Activated CD4-positive, alpha-beta T cell treated with anti-CD3 and anti-CD28 coated beads, Interleukin-10, Interleukin-2, amounts not matched to agents 100 ng/mL and 50 ng/mL, durations not matched to agents 16 hours and 8 hours (primary cell): ENCODE measurements at regions not wholly inside any gene's neighbourhood (a gene's known extent, or its start where the extent isn't known, plus 50 kb on each side); places are given as distances from the start of the nearest gene placed in this dataset.
"Not testable (repeated sequence)": the region's sequence is repeated elsewhere in the genome, so short reads cannot be mapped to it uniquely, and the experiment has no call there.

Source experiments
- DNase-seq: peaks from one replicate; pipeline ENCODE4 v3.0.0-alpha.2; 2020

GRCh38 chr1:143760366-143760765, 211.4 kb downstream of the FAM72C start:
- DNase-seq, result not testable (repeated sequence)

GRCh38 chr1:143755961-143756360, 215.8 kb downstream of the FAM72C start:
- not testable (repeated sequence) for DNase-seq

GRCh38 chr1:143748906-143749305, 222.9 kb downstream of the FAM72C start:
- no peak for DNase-seq

GRCh38 chr1:143736562-143736961, 235.2 kb downstream of the FAM72C start:
- DNase-seq, result no peak

GRCh38 chr1:143735764-143736461, 235.9 kb downstream of the FAM72C start:
- DNase-seq, result peak; percentile 28

- DNase-seq, result not testable (repeated sequence)
Measured at GRCh38 chr1:143734261-143734660, 237.5 kb downstream of the FAM72C start.

GRCh38 chr1:143730890-143731289, 240.9 kb downstream of the FAM72C start:
- DNase-seq, result not testable (repeated sequence)

- not testable (repeated sequence) for DNase-seq
Measured at GRCh38 chr1:143729449-143730111, 242.2 kb downstream of the FAM72C start.

GRCh38 chr1:143728802-143729448, 242.9 kb downstream of the FAM72C start:
- DNase-seq, result peak; percentile 20

- DNase-seq, result no peak
Measured at GRCh38 chr1:143727263-143727662, 244.5 kb downstream of the FAM72C start.

- no peak for DNase-seq
Measured at GRCh38 chr1:143721024-143721373, 250.8 kb downstream of the FAM72C start.

- DNase-seq, result peak; percentile 8
Measured at GRCh38 chr1:143720087-143721023, 251.4 kb downstream of the FAM72C start.

- DNase-seq, result no peak
Measured at GRCh38 chr1:143718524-143718923, 253.3 kb downstream of the FAM72C start.

GRCh38 chr1:143718021-143718420, 253.8 kb downstream of the FAM72C start:
- DNase-seq, result no peak

- no peak for DNase-seq
Measured at GRCh38 chr1:143717434-143717833, 254.4 kb downstream of the FAM72C start.

- DNase-seq, result not testable (repeated sequence)
Measured at GRCh38 chr1:143714913-143715312, 256.9 kb downstream of the FAM72C start.

- DNase-seq, result not testable (repeated sequence)
Measured at GRCh38 chr1:143709606-143710259, 262.1 kb downstream of the FAM72C start.

GRCh38 chr1:143702739-143703138, 269.0 kb downstream of the FAM72C start:
- DNase-seq, result not testable (repeated sequence)

GRCh38 chr1:143699731-143700130, 272.1 kb downstream of the FAM72C start:
- DNase-seq, result no peak

- no peak for DNase-seq
Measured at GRCh38 chr1:143699115-143699514, 272.7 kb downstream of the FAM72C start.

- peak; percentile 19 for DNase-seq
Measured at GRCh38 chr1:143698016-143698415, 273.8 kb downstream of the FAM72C start.

- DNase-seq, result no peak
Measured at GRCh38 chr1:143694085-143694484, 277.7 kb downstream of the FAM72C start.
